Liver (tissue), 3 donors: ENCODE measurements at regions not wholly inside any gene's neighbourhood (a gene's known extent, or its start where the extent isn't known, plus 50 kb on each side); places are given as distances from the start of the nearest gene placed in this dataset.

Experiments
- CTCF ChIP-seq: fragments of 150-350 bp; IDR thresholded peaks from 2 replicates; pipeline ENCODE4 v1.5.1; 2017; ENCODE audit warnings: improper control_type of control experiment, low read depth, low read length; ENCODE audit not compliant: missing input control
- JUND ChIP-seq, 2 donors: IDR thresholded peaks; 2 replicates each; pipeline ENCODE4 v1.6.1; 2016; ENCODE audit warnings: antibody characterized with exemption in 2 of 2
- NR2F2 ChIP-seq: IDR thresholded peaks from 2 replicates; pipeline ENCODE4 v1.6.1; 2016; ENCODE audit warnings: antibody characterized with exemption
- RAD21 ChIP-seq, 2 donors: IDR thresholded peaks; 2 replicates each; pipeline ENCODE4 v1.6.1; 2016; ENCODE audit warnings: antibody characterized with exemption in 2 of 2, mild to moderate bottlenecking in 2 of 2
- TF ChIP-seq, protein P1 (sequence below): IDR thresholded peaks from 2 replicates; pipeline ENCODE4 v1.6.1; 2016; ENCODE audit warnings: antibody characterized with exemption
- TF ChIP-seq, protein P2 (sequence below): IDR thresholded peaks from 2 replicates; pipeline ENCODE4 v1.6.1; 2016; ENCODE audit warnings: antibody characterized with exemption, mild to moderate bottlenecking
- donor health status: healthy.
- donor health status: healthy.

- TF ChIP-seq JUND (IDR thresholded peaks at IDR 0.05) = no peak
- TF ChIP-seq, protein P1, sequence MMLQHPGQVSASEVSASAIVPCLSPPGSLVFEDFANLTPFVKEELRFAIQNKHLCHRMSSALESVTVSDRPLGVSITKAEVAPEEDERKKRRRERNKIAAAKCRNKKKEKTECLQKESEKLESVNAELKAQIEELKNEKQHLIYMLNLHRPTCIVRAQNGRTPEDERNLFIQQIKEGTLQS = no peak
- TF ChIP-seq RAD21 (IDR thresholded peaks at IDR 0.05) = peak; percentile 23 to 45
- no peak for TF ChIP-seq NR2F2
- TF ChIP-seq CTCF = peak; percentile 15
- TF ChIP-seq, protein P2, sequence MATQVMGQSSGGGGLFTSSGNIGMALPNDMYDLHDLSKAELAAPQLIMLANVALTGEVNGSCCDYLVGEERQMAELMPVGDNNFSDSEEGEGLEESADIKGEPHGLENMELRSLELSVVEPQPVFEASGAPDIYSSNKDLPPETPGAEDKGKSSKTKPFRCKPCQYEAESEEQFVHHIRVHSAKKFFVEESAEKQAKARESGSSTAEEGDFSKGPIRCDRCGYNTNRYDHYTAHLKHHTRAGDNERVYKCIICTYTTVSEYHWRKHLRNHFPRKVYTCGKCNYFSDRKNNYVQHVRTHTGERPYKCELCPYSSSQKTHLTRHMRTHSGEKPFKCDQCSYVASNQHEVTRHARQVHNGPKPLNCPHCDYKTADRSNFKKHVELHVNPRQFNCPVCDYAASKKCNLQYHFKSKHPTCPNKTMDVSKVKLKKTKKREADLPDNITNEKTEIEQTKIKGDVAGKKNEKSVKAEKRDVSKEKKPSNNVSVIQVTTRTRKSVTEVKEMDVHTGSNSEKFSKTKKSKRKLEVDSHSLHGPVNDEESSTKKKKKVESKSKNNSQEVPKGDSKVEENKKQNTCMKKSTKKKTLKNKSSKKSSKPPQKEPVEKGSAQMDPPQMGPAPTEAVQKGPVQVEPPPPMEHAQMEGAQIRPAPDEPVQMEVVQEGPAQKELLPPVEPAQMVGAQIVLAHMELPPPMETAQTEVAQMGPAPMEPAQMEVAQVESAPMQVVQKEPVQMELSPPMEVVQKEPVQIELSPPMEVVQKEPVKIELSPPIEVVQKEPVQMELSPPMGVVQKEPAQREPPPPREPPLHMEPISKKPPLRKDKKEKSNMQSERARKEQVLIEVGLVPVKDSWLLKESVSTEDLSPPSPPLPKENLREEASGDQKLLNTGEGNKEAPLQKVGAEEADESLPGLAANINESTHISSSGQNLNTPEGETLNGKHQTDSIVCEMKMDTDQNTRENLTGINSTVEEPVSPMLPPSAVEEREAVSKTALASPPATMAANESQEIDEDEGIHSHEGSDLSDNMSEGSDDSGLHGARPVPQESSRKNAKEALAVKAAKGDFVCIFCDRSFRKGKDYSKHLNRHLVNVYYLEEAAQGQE = no peak
These were observed 62.8 kb upstream of the DIAPH3 start for GRCh38 chr13:60226507-60226906.
